ENCODE measurements at regions not wholly inside any gene's neighbourhood (a gene's known extent, or its start where the extent isn't known, plus 50 kb on each side); places are given as distances from the start of the nearest gene placed in this dataset.
"Not testable (repeated sequence)": the region's sequence is repeated elsewhere in the genome, so short reads cannot be mapped to it uniquely, and the experiment has no call there.

GRCh38 chr10:30765022-30765615, 135.6 kb upstream of the LYZL2 start:
- DNase-seq (ENCODE audit: low read depth), result peak; percentile 57

GRCh38 chr10:30763918-30764317, 134.4 kb upstream of the LYZL2 start:
- no peak for DNase-seq (ENCODE audit: low read depth)

- DNase-seq (ENCODE audit: low read depth), result no peak
Observed at GRCh38 chr10:30762620-30763019, 133.1 kb upstream of the LYZL2 start.

- peak; percentile 58 for DNase-seq (ENCODE audit: low read depth)
Observed at GRCh38 chr10:30759423-30759822, 129.9 kb upstream of the LYZL2 start.

GRCh38 chr10:30758338-30758737, 128.8 kb upstream of the LYZL2 start:
- DNase-seq (ENCODE audit: low read depth), result no peak

- no peak for DNase-seq (ENCODE audit: low read depth)
Observed at GRCh38 chr10:30756896-30757295, 127.3 kb upstream of the LYZL2 start.

- no peak for DNase-seq (ENCODE audit: low read depth)
Observed at GRCh38 chr10:30756151-30756550, 126.6 kb upstream of the LYZL2 start.

- peak; percentile 91 for DNase-seq (ENCODE audit: low read depth)
Observed at GRCh38 chr10:30755441-30755953, 125.9 kb upstream of the LYZL2 start.

GRCh38 chr10:30752481-30752881, 122.9 kb upstream of the LYZL2 start:
- no peak for DNase-seq (ENCODE audit: low read depth)

- peak; percentile 77 for DNase-seq (ENCODE audit: low read depth)
Observed at GRCh38 chr10:30751678-30752331, 122.3 kb upstream of the LYZL2 start.

- DNase-seq (ENCODE audit: low read depth), result no peak
Observed at GRCh38 chr10:30750971-30751677, 121.6 kb upstream of the LYZL2 start.

GRCh38 chr10:30749385-30749784, 119.8 kb upstream of the LYZL2 start:
- peak; percentile 76 for DNase-seq (ENCODE audit: low read depth)

GRCh38 chr10:30748152-30748973, 118.8 kb upstream of the LYZL2 start:
- no peak for DNase-seq (ENCODE audit: low read depth)

- DNase-seq (ENCODE audit: low read depth), result peak; percentile 89
Observed at GRCh38 chr10:30747633-30748032, 118.1 kb upstream of the LYZL2 start.

- no peak for DNase-seq (ENCODE audit: low read depth)
Observed at GRCh38 chr10:30745953-30746352, 116.4 kb upstream of the LYZL2 start.

GRCh38 chr10:30744106-30744505, 114.6 kb upstream of the LYZL2 start:
- no peak for DNase-seq (ENCODE audit: low read depth)

GRCh38 chr10:30743586-30743985, 114.0 kb upstream of the LYZL2 start:
- DNase-seq (ENCODE audit: low read depth), result no peak

- no peak for DNase-seq (ENCODE audit: low read depth)
Observed at GRCh38 chr10:30742471-30742870, 112.9 kb upstream of the LYZL2 start.

GRCh38 chr10:30740774-30741173, 111.2 kb upstream of the LYZL2 start:
- DNase-seq (ENCODE audit: low read depth), result not testable (repeated sequence)

GRCh38 chr10:30738416-30738815, 108.9 kb upstream of the LYZL2 start:
- DNase-seq (ENCODE audit: low read depth), result no peak

GRCh38 chr10:30737931-30738391, 108.4 kb upstream of the LYZL2 start:
- DNase-seq (ENCODE audit: low read depth), result no peak

GRCh38 chr10:30736685-30737232, 107.2 kb upstream of the LYZL2 start:
- peak; percentile 100 for DNase-seq (ENCODE audit: low read depth)

Measured in RPMI7951 (cell line).